ENCODE measurements at regions not wholly inside any gene's neighbourhood (a gene's known extent, or its start where the extent isn't known, plus 50 kb on each side); places are given as distances from the start of the nearest gene placed in this dataset.

GRCh38 chr12:108066583-108067577 lies 62.2 kb upstream of the WSCD2 start:
- no peaks in the 10 kb centered on the region for H3K27me3 ChIP-seq (replicated peaks; ENCODE audit: insufficient read depth)
- H3K79me2 ChIP-seq (ENCODE audit: insufficient read depth), result no peaks in the 10 kb centered on the region
- no peaks in the 10 kb centered on the region for H3K9me2 ChIP-seq (ENCODE audit: insufficient read depth)
- 37 to 41% methylated on average over 9 of the region's 9 CpGs for WGBS, 2 experiments (ENCODE audit: low coverage in 1 of 2, low lambda C conversion rate in 2 of 2, missing lambda C conversion rate in 2 of 2)
- no peak overlapping the region for H3K9ac ChIP-seq
- DNase-seq, result peak; percentile 11
- TF ChIP-seq EZH2 (IDR thresholded peaks at IDR 0.05; ENCODE audit: insufficient read depth, poor library complexity, severe bottlenecking) (no peak), EZH2phosphoT487 (IDR thresholded peaks at IDR 0.05; ENCODE audit: insufficient read depth, low read depth) (no peak)
- no peaks in the 10 kb centered on the region for H4K20me1 ChIP-seq (ENCODE audit: insufficient read depth)
- no peak overlapping the region for H3K27ac ChIP-seq
- H3F3A ChIP-seq (ENCODE audit: insufficient read depth), result no peaks in the 10 kb centered on the region
- no peak overlapping the region for H3K4me2 ChIP-seq (ENCODE audit: unreplicated experiment)
- H3K4me3 ChIP-seq, result no peak overlapping the region
- no peaks in the 10 kb centered on the region for H3K36me3 ChIP-seq (ENCODE audit: low read depth)
- H3K4me1 ChIP-seq (ENCODE audit: insufficient read depth), result no peaks in the 10 kb centered on the region
- H2AFZ ChIP-seq, result no peak overlapping the region
- H3K9me3 ChIP-seq (ENCODE audit: low read depth), result no peaks in the 10 kb centered on the region
- in situ Hi-C loops (cut with MboI), result no loop called here

GRCh38 chr12:108069651-108070165 lies 59.4 kb upstream of the WSCD2 start:
- H3K4me1 ChIP-seq (ENCODE audit: insufficient read depth), result no peaks in the 10 kb centered on the region
- H3K79me2 ChIP-seq (ENCODE audit: insufficient read depth), result no peaks in the 10 kb centered on the region
- TF ChIP-seq EZH2 (IDR thresholded peaks at IDR 0.05; ENCODE audit: insufficient read depth, poor library complexity, severe bottlenecking), result no peak
- no peak for TF ChIP-seq EZH2phosphoT487 (IDR thresholded peaks at IDR 0.05; ENCODE audit: insufficient read depth, low read depth)
- WGBS, 2 experiments (ENCODE audit: low coverage in 1 of 2, low lambda C conversion rate in 2 of 2, missing lambda C conversion rate in 2 of 2), result 39 to 46% methylated on average over 5 of the region's 5 CpGs
- H3K9me3 ChIP-seq (ENCODE audit: low read depth), result no peaks in the 10 kb centered on the region
- in situ Hi-C loops (cut with MboI), result no loop called here
- no peaks in the 10 kb centered on the region for H3K36me3 ChIP-seq (ENCODE audit: low read depth)
- H2AFZ ChIP-seq, result no peak overlapping the region
- H4K20me1 ChIP-seq (ENCODE audit: insufficient read depth), result no peaks in the 10 kb centered on the region
- no peak overlapping the region for H3K9ac ChIP-seq
- no peaks in the 10 kb centered on the region for H3K27me3 ChIP-seq (replicated peaks; ENCODE audit: insufficient read depth)
- no peak for DNase-seq
- no peak overlapping the region for H3K27ac ChIP-seq
- no peak overlapping the region for H3K4me3 ChIP-seq
- no peaks in the 10 kb centered on the region for H3F3A ChIP-seq (ENCODE audit: insufficient read depth)
- no peaks in the 10 kb centered on the region for H3K9me2 ChIP-seq (ENCODE audit: insufficient read depth)
- H3K4me2 ChIP-seq (ENCODE audit: unreplicated experiment), result no peak overlapping the region

GRCh38 chr12:108075561-108075960 lies 53.5 kb upstream of the WSCD2 start:
- no peak for TF ChIP-seq EZH2 (IDR thresholded peaks at IDR 0.05; ENCODE audit: insufficient read depth, poor library complexity, severe bottlenecking)
- TF ChIP-seq EZH2phosphoT487 (IDR thresholded peaks at IDR 0.05; ENCODE audit: insufficient read depth, low read depth), result no peak
- Histone ChIP-seq H3K27ac (no peak overlapping the region), H3K9me2 (ENCODE audit: insufficient read depth) (no peaks in the 10 kb centered on the region), H3K4me2 (ENCODE audit: unreplicated experiment) (no peak overlapping the region), H3K36me3 (ENCODE audit: low read depth) (no peaks in the 10 kb centered on the region), H3K79me2 (ENCODE audit: insufficient read depth) (no peaks in the 10 kb centered on the region), H3K4me1 (ENCODE audit: insufficient read depth) (no peaks in the 10 kb centered on the region), H2AFZ (no peak overlapping the region), H3K9me3 (ENCODE audit: low read depth) (no peaks in the 10 kb centered on the region), H3K9ac (no peak overlapping the region), H3K4me3 (no peak overlapping the region), H3K27me3 (replicated peaks; ENCODE audit: insufficient read depth) (no peaks in the 10 kb centered on the region), H4K20me1 (ENCODE audit: insufficient read depth) (no peaks in the 10 kb centered on the region), H3F3A (ENCODE audit: insufficient read depth) (no peaks in the 10 kb centered on the region)
- WGBS, 2 experiments (ENCODE audit: low coverage in 1 of 2, low lambda C conversion rate in 2 of 2, missing lambda C conversion rate in 2 of 2), result 1 to 2% methylated on average over 3 of the region's 3 CpGs
- no peak for DNase-seq
- in situ Hi-C loops (cut with MboI), result no loop called here

GRCh38 chr12:108076556-108076955 lies 52.5 kb upstream of the WSCD2 start:
- in situ Hi-C loops (cut with MboI), result no loop called here
- H4K20me1 ChIP-seq (ENCODE audit: insufficient read depth), result no peaks in the 10 kb centered on the region

More at GRCh38 chr12:108076556-108076955, 52.5 kb upstream of the WSCD2 start:
- Histone ChIP-seq H3K9me3 (ENCODE audit: low read depth) (no peaks in the 10 kb centered on the region), H3K9ac (no peak overlapping the region), H2AFZ (no peak overlapping the region), H3K4me2 (ENCODE audit: unreplicated experiment) (no peak overlapping the region), H3K4me1 (ENCODE audit: insufficient read depth) (no peaks in the 10 kb centered on the region), H3K79me2 (ENCODE audit: insufficient read depth) (no peaks in the 10 kb centered on the region), H3K36me3 (ENCODE audit: low read depth) (no peaks in the 10 kb centered on the region), H3F3A (ENCODE audit: insufficient read depth) (no peaks in the 10 kb centered on the region), H3K27me3 (replicated peaks; ENCODE audit: insufficient read depth) (no peaks in the 10 kb centered on the region), H3K27ac (no peak overlapping the region), H3K9me2 (ENCODE audit: insufficient read depth) (no peaks in the 10 kb centered on the region), H3K4me3 (no peak overlapping the region)
- DNase-seq, result no peak
- TF ChIP-seq EZH2 (IDR thresholded peaks at IDR 0.05; ENCODE audit: insufficient read depth, poor library complexity, severe bottlenecking), result no peak
- 10 to 22% methylated on average over 5 of the region's 5 CpGs for WGBS, 2 experiments (ENCODE audit: low coverage in 1 of 2, low lambda C conversion rate in 2 of 2, missing lambda C conversion rate in 2 of 2)

Data from GM23248 (cell line).